GM12878 (cell line): ENCODE measurements at regions not wholly inside any gene's neighbourhood (a gene's known extent, or its start where the extent isn't known, plus 50 kb on each side); places are given as distances from the start of the nearest gene placed in this dataset.

Experiments used
- ATAC-seq: fragments of 200-7000 bp; cut with Tn5 transposase; 3 replicates; pipeline ENCODE4 v1.9.1; 2020; ENCODE audit warnings: mild to moderate bottlenecking, moderate library complexity
- BruUV-seq: library from RNA; stranded (reverse); fragments of 400-500 nt; replicated peaks from 2 replicates; lab custom pipeline; 2021; lab: Mats Ljungman, UMichigan
- CTCF ChIA-PET: fragments of 300-600 bp; sonication (Branson Sonifier 250); formaldehyde crosslinking; extraction: SDS; loops from one replicate; lab custom pipeline; 2021; ENCODE audit warnings: inconsistent platforms; lab: Yijun Ruan, JAX
- POLR2A ChIA-PET: fragments of 350-600 bp; formaldehyde crosslinking; extraction: SDS; loops from one replicate; lab custom pipeline; 2021; ENCODE audit warnings: inconsistent platforms; lab: Charles Lee
- RAD21 ChIA-PET: fragments of 300-600 bp; sonication (Branson Sonifier 250); formaldehyde crosslinking; loops from one replicate; lab custom pipeline; 2023; ENCODE audit warnings: antibody characterized with exemption; ENCODE audit not compliant: unreplicated experiment; lab: Charles Lee
- SMC1A ChIA-PET: fragments of 300-600 bp; sonication (Branson Sonifier 250); formaldehyde crosslinking; loops from one replicate; lab custom pipeline; 2023; ENCODE audit not compliant: unreplicated experiment, uncharacterized antibody; lab: Charles Lee
- DNase-seq: peaks from one replicate; pipeline ENCODE4 v3.0.0-alpha.2; 2011; ENCODE audit warnings: low read depth, low spot score
- FAIRE-seq: peaks from 3 replicates; lab custom pipeline; 2011; peaks lifted over from hg19 to GRCh38; lab: Jason Lieb, UNC
- H2AFZ ChIP-seq: 2 replicates; pipeline ENCODE4 v1.6.0; 2011; ENCODE audit warnings: low read depth, low read length, control low read depth; ENCODE audit not compliant: control insufficient read depth
- H3K27ac ChIP-seq: 2 replicates; pipeline ENCODE4 v1.5.1; 2011; ENCODE audit warnings: control low read depth; ENCODE audit not compliant: control insufficient read depth, insufficient read depth
- H3K27me3 ChIP-seq, 2 experiments: replicated peaks in 1 of 2; 2 replicates each; pipeline versions ENCODE4 v1.6.0 to v1.6.1; 2011; ENCODE audit warnings: low read length in 1 of 2; ENCODE audit not compliant: control insufficient read depth in 2 of 2, insufficient read depth in 2 of 2
- H3K36me3 ChIP-seq, 2 experiments: 2 replicates each; pipeline ENCODE4 v1.5.1; 2011; ENCODE audit warnings: low read length in 1 of 2; ENCODE audit not compliant: control insufficient read depth in 2 of 2, insufficient read depth in 2 of 2
- H3K4me1 ChIP-seq: 2 replicates; pipeline ENCODE4 v1.6.1; 2011; ENCODE audit warnings: mild to moderate bottlenecking, low read length, moderate library complexity, mixed read lengths; ENCODE audit not compliant: control insufficient read depth, insufficient read depth
- H3K4me2 ChIP-seq: 2 replicates; pipeline ENCODE4 v1.6.0; 2011; ENCODE audit warnings: control low read depth; ENCODE audit not compliant: control insufficient read depth, insufficient read depth
- H3K4me3 ChIP-seq: fragments of 200-600 bp; sonication (generic); 2 replicates; pipeline ENCODE4 v1.5.1; 2016
- H3K79me2 ChIP-seq: 2 replicates; pipeline ENCODE4 v1.6.0; 2011; ENCODE audit warnings: low read length; ENCODE audit not compliant: control insufficient read depth, insufficient read depth
- H3K9ac ChIP-seq: 2 replicates; pipeline ENCODE4 v1.8.0; 2011; ENCODE audit warnings: low read length, control low read depth, mixed read lengths; ENCODE audit not compliant: control insufficient read depth, insufficient read depth
- H3K9me3 ChIP-seq: replicated peaks from 3 replicates; pipeline ENCODE4 v1.5.1; 2011; ENCODE audit warnings: mild to moderate bottlenecking, low read length; ENCODE audit not compliant: control insufficient read depth, insufficient read depth
- H4K20me1 ChIP-seq: 2 replicates; pipeline ENCODE4 v1.6.0; 2011; ENCODE audit not compliant: control insufficient read depth, insufficient read depth
- ATF7 ChIP-seq: fragments of 450-650 bp; IDR thresholded peaks from 2 replicates; pipeline ENCODE4 v1.6.1; 2016; ENCODE audit warnings: low read depth, mild to moderate bottlenecking
- CHD1 ChIP-seq: IDR thresholded peaks from 2 replicates; pipeline ENCODE4 v1.6.1; 2012; ENCODE audit warnings: low read depth, low read length, improper control_type of control experiment
- EP300 ChIP-seq, 2 experiments: fragments of 150-350 bp in 1 of 2; IDR thresholded peaks; 2 replicates each; pipeline ENCODE4 v1.6.1; 2011 to 2012; ENCODE audit warnings: low read depth in 2 of 2, low read length in 2 of 2, borderline replicate concordance in 1 of 2, improper control_type of control experiment in 1 of 2, inconsistent platforms in 1 of 2; ENCODE audit not compliant: control insufficient read depth in 1 of 2
- NFYA ChIP-seq: IDR thresholded peaks from 2 replicates; pipeline ENCODE4 v1.6.1; 2011; ENCODE audit warnings: low read depth, mild to moderate bottlenecking, low read length, improper control_type of control experiment, borderline replicate concordance
- RELA ChIP-seq: fragments of 450-650 bp; IDR thresholded peaks from 2 replicates; pipeline ENCODE4 v1.8.0; 2014; ENCODE audit warnings: borderline replicate concordance; ENCODE audit not compliant: partially characterized antibody
- ZNF622 ChIP-seq: fragments of 450-650 bp; IDR thresholded peaks from 2 replicates; pipeline ENCODE4 v1.6.1; 2017; ENCODE audit warnings: mild to moderate bottlenecking, inconsistent platforms
- WGBS: methylation state at CpG from one replicate; pipeline ENCODE4 v1.1.6; 2016; ENCODE audit warnings: low lambda C conversion rate; ENCODE audit not compliant: insufficient replicate concordance, insufficient coverage; ENCODE audit errors: missing lambda C conversion rate; 5-methylcytosine and 5-hydroxymethylcytosine counted together
- in situ Hi-C: fragments of 300-500 bp; cut with MboI; formaldehyde crosslinking; loops from 9 replicates; pipeline ENCODE4 v1.14.3; 2018; ENCODE audit warnings: mixed read lengths
- intact Hi-C: fragments of 100-400 bp; cut with micrococcal nuclease; formaldehyde crosslinking; loops from one replicate; pipeline ENCODE4 v1.14.2; 2022; ENCODE audit not compliant: unreplicated experiment
- TF ChIP-seq, protein P1 (sequence below): IDR thresholded peaks from 2 replicates; pipeline ENCODE4 v1.6.1; 2011; ENCODE audit warnings: borderline replicate concordance, low read depth, mild to moderate bottlenecking, moderate library complexity, low read length; ENCODE audit not compliant: insufficient read depth, poor library complexity, severe bottlenecking
- TF ChIP-seq, protein P2 (sequence below): fragments of 450-650 bp; IDR thresholded peaks from 2 replicates; pipeline ENCODE4 v1.6.1; 2018; ENCODE audit warnings: mild to moderate bottlenecking, low read depth, moderate library complexity; ENCODE audit not compliant: partially characterized antibody

DNA sequence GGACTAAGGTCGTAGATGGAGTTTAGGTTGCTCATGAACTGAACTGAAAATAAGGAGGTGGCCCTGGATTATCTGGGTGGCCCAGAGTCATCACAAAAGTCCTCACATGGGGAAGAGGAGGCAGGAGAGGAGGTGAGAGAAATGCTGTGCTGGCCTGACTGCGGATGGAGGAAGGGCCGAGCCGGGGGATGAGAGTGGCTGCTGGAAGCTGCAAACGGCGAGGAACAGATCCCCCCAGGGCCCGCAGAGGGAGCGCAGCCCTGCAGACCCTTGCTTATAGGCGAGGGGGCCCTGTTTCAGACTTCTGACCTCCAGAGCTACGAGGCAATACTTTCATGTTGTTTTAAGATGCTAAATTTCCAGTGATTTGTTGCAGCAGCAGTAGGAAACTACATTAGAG lies 102.7 kb upstream of the C1orf174 start:
- no peak overlapping the region for H3K9ac ChIP-seq
- POLR2A ChIA-PET, result no interaction called here
- H3K4me1 ChIP-seq, result no peaks in the 10 kb centered on the region
- no peak overlapping the region for H2AFZ ChIP-seq
- no peak overlapping the region for H3K4me2 ChIP-seq
- no peak for TF ChIP-seq ZNF622
- TF ChIP-seq EP300 (IDR thresholded peaks at IDR 0.05; ENCODE audit: borderline replicate concordance in 1 of 2, control insufficient read depth in 1 of 2, low read depth in 2 of 2, low read length in 2 of 2), result no peak
- TF ChIP-seq, protein P1, sequence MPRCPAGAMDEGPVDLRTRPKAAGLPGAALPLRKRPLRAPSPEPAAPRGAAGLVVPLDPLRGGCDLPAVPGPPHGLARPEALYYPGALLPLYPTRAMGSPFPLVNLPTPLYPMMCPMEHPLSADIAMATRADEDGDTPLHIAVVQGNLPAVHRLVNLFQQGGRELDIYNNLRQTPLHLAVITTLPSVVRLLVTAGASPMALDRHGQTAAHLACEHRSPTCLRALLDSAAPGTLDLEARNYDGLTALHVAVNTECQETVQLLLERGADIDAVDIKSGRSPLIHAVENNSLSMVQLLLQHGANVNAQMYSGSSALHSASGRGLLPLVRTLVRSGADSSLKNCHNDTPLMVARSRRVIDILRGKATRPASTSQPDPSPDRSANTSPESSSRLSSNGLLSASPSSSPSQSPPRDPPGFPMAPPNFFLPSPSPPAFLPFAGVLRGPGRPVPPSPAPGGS, result no peak
- TF ChIP-seq ATF7, result no peak
- TF ChIP-seq, all 136 proteins: peak for 0
- Histone ChIP-seq H3K27ac (no peak overlapping the region), H3K36me3 (no peaks in the 10 kb centered on the region), H3K79me2 (no peaks in the 10 kb centered on the region), H3K4me3 (no peak overlapping the region), H4K20me1 (no peaks in the 10 kb centered on the region), H3K27me3 (no peaks in the 10 kb centered on the region), H3K9me3 (peaks cover 4% of the 10 kb centered on the region; the same call in 2 of the 3 replicates)
- in situ Hi-C loops, result no loop called here
- WGBS, result 51% methylated on average over 10 of the region's 10 CpGs
- no peak for DNase-seq
- ATAC-seq, result no peak
- BruUV-seq, result no TSS peak
- FAIRE-seq, result no peak
- RAD21 ChIA-PET, result no interaction called here
- intact Hi-C loops, result no loop called here
- CTCF ChIA-PET, result no interaction called here
- SMC1A ChIA-PET, result no interaction called here

DNA sequence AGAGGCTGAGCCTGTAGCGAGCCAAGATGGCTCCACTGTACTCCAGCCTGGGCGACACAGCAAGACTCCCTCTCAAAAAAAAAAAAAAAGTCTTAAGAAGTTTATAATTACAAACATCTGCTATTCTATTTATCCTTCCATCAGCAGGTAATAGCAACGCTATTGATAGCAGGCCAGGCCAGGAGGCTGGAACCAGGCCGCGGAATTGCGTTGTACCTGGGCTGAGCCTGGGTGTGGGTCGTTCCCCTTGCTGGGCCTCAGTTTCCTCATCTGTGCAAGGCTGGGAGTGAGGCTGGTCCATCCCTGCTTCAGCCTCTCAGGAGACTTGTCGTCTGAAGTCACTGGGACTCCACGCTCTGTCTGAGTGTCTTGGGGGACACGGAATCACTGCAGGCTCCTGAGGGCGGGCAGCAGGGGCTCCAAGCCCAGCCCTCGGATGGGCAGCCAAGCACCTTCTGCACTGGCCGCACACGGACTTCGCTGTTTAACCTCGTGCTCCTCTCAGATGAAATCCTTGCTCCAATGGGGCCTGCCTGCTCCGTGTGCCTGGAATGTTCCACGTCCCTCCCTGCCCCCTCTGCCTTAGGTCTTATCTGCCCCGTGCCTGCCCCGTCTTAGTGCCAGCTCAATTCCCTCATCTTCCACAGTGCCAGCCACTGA lies 103.9 kb upstream of the C1orf174 start:
- SMC1A ChIA-PET, result no interaction called here
- no peak overlapping the region for H2AFZ ChIP-seq
- WGBS, result 32% methylated on average over 18 of the region's 20 CpGs

More for the DNA sequence above, 103.9 kb upstream of the C1orf174 start:
- Histone ChIP-seq H3K9ac (no peak overlapping the region), H3K4me3 (no peak overlapping the region), H3K36me3 (no peaks in the 10 kb centered on the region), H3K79me2 (no peaks in the 10 kb centered on the region), H3K4me2 (no peak overlapping the region), H4K20me1 (no peaks in the 10 kb centered on the region), H3K9me3 (peaks cover 6% of the 10 kb centered on the region; the same call in 2 of the 3 replicates), H3K27me3 (no peaks in the 10 kb centered on the region), H3K4me1 (no peaks in the 10 kb centered on the region), H3K27ac (no peak overlapping the region)
- ChIA-PET POLR2A (no interaction called here), CTCF (no interaction called here), RAD21 (no interaction called here)
- TF ChIP-seq CHD1, result no peak
- no peak for TF ChIP-seq RELA
- TF ChIP-seq NFYA, result no peak
- TF ChIP-seq, protein P2, sequence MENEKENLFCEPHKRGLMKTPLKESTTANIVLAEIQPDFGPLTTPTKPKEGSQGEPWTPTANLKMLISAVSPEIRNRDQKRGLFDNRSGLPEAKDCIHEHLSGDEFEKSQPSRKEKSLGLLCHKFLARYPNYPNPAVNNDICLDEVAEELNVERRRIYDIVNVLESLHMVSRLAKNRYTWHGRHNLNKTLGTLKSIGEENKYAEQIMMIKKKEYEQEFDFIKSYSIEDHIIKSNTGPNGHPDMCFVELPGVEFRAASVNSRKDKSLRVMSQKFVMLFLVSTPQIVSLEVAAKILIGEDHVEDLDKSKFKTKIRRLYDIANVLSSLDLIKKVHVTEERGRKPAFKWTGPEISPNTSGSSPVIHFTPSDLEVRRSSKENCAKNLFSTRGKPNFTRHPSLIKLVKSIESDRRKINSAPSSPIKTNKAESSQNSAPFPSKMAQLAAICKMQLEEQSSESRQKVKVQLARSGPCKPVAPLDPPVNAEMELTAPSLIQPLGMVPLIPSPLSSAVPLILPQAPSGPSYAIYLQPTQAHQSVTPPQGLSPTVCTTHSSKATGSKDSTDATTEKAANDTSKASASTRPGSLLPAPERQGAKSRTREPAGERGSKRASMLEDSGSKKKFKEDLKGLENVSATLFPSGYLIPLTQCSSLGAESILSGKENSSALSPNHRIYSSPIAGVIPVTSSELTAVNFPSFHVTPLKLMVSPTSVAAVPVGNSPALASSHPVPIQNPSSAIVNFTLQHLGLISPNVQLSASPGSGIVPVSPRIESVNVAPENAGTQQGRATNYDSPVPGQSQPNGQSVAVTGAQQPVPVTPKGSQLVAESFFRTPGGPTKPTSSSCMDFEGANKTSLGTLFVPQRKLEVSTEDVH, result no peak
- no TSS peak for BruUV-seq
- intact Hi-C loops (no loop called here), in situ Hi-C loops (no loop called here)
- DNase-seq (no peak), ATAC-seq (no peak), FAIRE-seq (no peak)
